A673 (cell line): ENCODE measurements at regions not wholly inside any gene's neighbourhood (a gene's known extent, or its start where the extent isn't known, plus 50 kb on each side); places are given as distances from the start of the nearest gene placed in this dataset.

ENCODE experiments used
- EZH2 ChIP-seq: fragments of 200-600 bp; sonication (generic); IDR thresholded peaks from 2 replicates; pipeline ENCODE4 v1.6.1; 2017; ENCODE audit warnings: borderline replicate concordance, low read depth, mild to moderate bottlenecking, mixed read lengths, antibody characterized with exemption, low read length; ENCODE audit not compliant: poor library complexity, severe bottlenecking
- TF ChIP-seq, protein P1 (sequence below): fragments of 300-800, 200-600 bp; sonication (generic); conservative IDR thresholded peaks from 2 replicates; pipeline ENCODE4 v1.5.1; 2017; ENCODE audit warnings: low read depth, mild to moderate bottlenecking, antibody characterized with exemption, low read length, moderate library complexity, mixed read lengths

DNA sequence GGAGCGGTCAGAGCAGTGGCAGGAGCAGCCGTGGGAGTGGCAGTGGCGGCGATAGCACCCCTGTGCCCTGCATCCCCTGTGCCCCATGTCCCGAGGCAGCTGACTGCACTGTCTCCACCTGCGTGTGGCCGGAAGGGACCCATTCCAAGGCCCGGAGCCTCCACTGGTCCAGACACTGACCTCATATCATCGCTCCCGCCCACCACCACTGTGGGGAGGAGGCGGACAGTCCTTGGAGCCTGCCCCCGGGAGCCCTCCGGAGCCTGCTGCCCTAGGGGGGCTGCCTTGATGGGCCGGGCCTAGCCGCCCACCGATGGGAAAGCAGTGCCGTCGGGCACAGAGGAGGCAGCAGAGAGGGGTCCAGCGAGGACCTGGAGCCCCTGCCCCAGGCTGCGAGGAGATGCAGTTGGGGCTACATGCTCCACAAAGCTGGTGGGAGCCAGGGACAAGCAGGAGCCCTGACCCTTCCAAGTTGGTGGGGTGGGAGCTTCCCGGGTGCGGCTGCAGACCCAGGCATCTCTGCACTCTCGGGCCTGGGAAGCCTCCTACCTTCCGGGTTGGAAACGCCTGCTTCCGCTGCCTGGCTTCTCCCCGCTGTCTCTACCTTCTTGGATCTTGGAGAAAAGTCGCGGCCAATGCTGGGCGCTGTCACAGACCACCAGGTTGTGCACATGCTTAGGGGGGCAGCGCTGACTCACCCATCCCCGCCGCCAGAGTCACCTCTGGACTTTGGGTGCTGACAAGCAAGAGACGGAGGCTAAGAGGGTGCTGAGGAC is 283.2 kb upstream of the ROBO1 start:
- TF ChIP-seq, protein P1, sequence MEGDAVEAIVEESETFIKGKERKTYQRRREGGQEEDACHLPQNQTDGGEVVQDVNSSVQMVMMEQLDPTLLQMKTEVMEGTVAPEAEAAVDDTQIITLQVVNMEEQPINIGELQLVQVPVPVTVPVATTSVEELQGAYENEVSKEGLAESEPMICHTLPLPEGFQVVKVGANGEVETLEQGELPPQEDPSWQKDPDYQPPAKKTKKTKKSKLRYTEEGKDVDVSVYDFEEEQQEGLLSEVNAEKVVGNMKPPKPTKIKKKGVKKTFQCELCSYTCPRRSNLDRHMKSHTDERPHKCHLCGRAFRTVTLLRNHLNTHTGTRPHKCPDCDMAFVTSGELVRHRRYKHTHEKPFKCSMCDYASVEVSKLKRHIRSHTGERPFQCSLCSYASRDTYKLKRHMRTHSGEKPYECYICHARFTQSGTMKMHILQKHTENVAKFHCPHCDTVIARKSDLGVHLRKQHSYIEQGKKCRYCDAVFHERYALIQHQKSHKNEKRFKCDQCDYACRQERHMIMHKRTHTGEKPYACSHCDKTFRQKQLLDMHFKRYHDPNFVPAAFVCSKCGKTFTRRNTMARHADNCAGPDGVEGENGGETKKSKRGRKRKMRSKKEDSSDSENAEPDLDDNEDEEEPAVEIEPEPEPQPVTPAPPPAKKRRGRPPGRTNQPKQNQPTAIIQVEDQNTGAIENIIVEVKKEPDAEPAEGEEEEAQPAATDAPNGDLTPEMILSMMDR = no peak
- TF ChIP-seq EZH2 = no peak
